ENCODE measurements at regions not wholly inside any gene's neighbourhood (a gene's known extent, or its start where the extent isn't known, plus 50 kb on each side); places are given as distances from the start of the nearest gene placed in this dataset.

GRCh38 chr1:87231703-87232367 lies 96.8 kb upstream of the LMO4 start:
- ChIA-PET POLR2A (ENCODE audit: partially characterized antibody) (no interaction called here), CTCF (ENCODE audit: partially characterized antibody) (interaction anchor here (1.5 to 3.1 kb wide), 2 partner anchors 12 to 48 kb away, joined by 6 to 8 read pairs; no protein-coding TSS in a partner anchor)
- no peak overlapping the region for H3K18ac ChIP-seq (ENCODE audit: extremely low read depth, low read length)
- no peaks in the 10 kb centered on the region for H3K79me1 ChIP-seq (ENCODE audit: low read depth, low read length)
- H3K4me3 ChIP-seq (ENCODE audit: extremely low read depth in 1 of 4, insufficient read depth in 2 of 4, low read depth in 3 of 4, low read length in 4 of 4): no peak overlapping the region
- no peak overlapping the region for H3K23ac ChIP-seq (ENCODE audit: insufficient read length)
- H2BK120ac ChIP-seq (replicated peaks; ENCODE audit: low read depth, low read length): no peak overlapping the region
- H4K8ac ChIP-seq (ENCODE audit: extremely low read depth, insufficient read depth, low read length): no peak overlapping the region
- no peak overlapping the region for H3K27ac ChIP-seq (ENCODE audit: low read depth, low read length)
- H3K9me3 ChIP-seq (ENCODE audit: insufficient read depth in 2 of 2, low read depth in 1 of 2, low read length in 1 of 2): no peaks in the 10 kb centered on the region
- no peak for TF ChIP-seq CREB1 (IDR thresholded peaks at IDR 0.05)
- no peak for TF ChIP-seq SIN3A (conservative IDR thresholded peaks at IDR 0.05 in 1 of 2, IDR thresholded peaks at IDR 0.05 in 1 of 2; ENCODE audit: low read depth in 1 of 2, low read length in 2 of 2)
- no peak for TF ChIP-seq BCL11A (IDR thresholded peaks at IDR 0.05; ENCODE audit: low read depth in 2 of 2, low read length in 2 of 2)
- TF ChIP-seq CHD1 (IDR thresholded peaks at IDR 0.05; ENCODE audit: low read depth, low read length): no peak
- no peak for TF ChIP-seq PHF8 (conservative IDR thresholded peaks at IDR 0.05; ENCODE audit: low read depth, low read length)
- TF ChIP-seq ASH2L (IDR thresholded peaks at IDR 0.05; ENCODE audit: low read length): no peak
- no peak for TF ChIP-seq SRF (IDR thresholded peaks at IDR 0.05; ENCODE audit: low read depth, low read length)
- H3K79me2 ChIP-seq (ENCODE audit: control insufficient read depth in 1 of 2, insufficient read depth in 2 of 2, low read length in 2 of 2): no peaks in the 10 kb centered on the region
- no peaks in the 10 kb centered on the region for H3K23me2 ChIP-seq (ENCODE audit: low read depth, low read length)
- no peak overlapping the region for H3K56ac ChIP-seq (replicated peaks; ENCODE audit: insufficient read length, low read depth, low read length)
- WGBS, 2 experiments (ENCODE audit: extremely low coverage in 1 of 2, insufficient coverage in 1 of 2, insufficient read length in 1 of 2, insufficient replicate concordance in 2 of 2, low coverage in 1 of 2, low lambda C conversion rate in 2 of 2, missing lambda C conversion rate in 1 of 2): 95% methylated on average over 8 of the region's 8 CpGs; no CpG with 5 or more reads in 1 of the 2 experiments
- no peak overlapping the region for H2BK12ac ChIP-seq (ENCODE audit: low read depth, low read length)
- H2BK20ac ChIP-seq (ENCODE audit: low read length): no peak overlapping the region
- H2AFZ ChIP-seq (ENCODE audit: low read length): no peak overlapping the region
- no peak overlapping the region for H4K5ac ChIP-seq (ENCODE audit: insufficient read length, low read depth, low read length)
- H2BK5ac ChIP-seq (ENCODE audit: low read depth, low read length): no peak overlapping the region
- no peak overlapping the region for H3K4me2 ChIP-seq (ENCODE audit: insufficient read depth in 1 of 2, low read depth in 2 of 2, low read length in 2 of 2)
- no peak overlapping the region for H2AK5ac ChIP-seq (ENCODE audit: low read depth, low read length)
- FAIRE-seq: no peak
- H3K14ac ChIP-seq (ENCODE audit: insufficient read length): no peak overlapping the region
- no peak overlapping the region for H3K4ac ChIP-seq (replicated peaks; ENCODE audit: insufficient read length, low read depth, low read length)
- no peak for DNase-seq (ENCODE audit: low read depth in 1 of 2, low spot score in 2 of 2)
- H3K36me3 ChIP-seq (ENCODE audit: control insufficient read depth in 2 of 4, insufficient read depth in 4 of 4, low read length in 3 of 4): no peaks in the 10 kb centered on the region
- no peaks in the 10 kb centered on the region for H3K27me3 ChIP-seq (replicated peaks in 1 of 4; ENCODE audit: control insufficient read depth in 3 of 4, extremely low read depth in 1 of 4, insufficient read depth in 3 of 4, low read length in 3 of 4)
- no peak overlapping the region for H4K91ac ChIP-seq (replicated peaks; ENCODE audit: insufficient read length, low read length)
- no peak overlapping the region for H3K9ac ChIP-seq (replicated peaks in 1 of 4; ENCODE audit: extremely low read depth in 1 of 4, low read depth in 3 of 4, low read length in 3 of 4)
- H4K20me1 ChIP-seq (replicated peaks in 1 of 2; ENCODE audit: control insufficient read depth in 1 of 2, insufficient read depth in 2 of 2, low read length in 2 of 2): no peaks in the 10 kb centered on the region
- H3K4me1 ChIP-seq (replicated peaks in 1 of 4; ENCODE audit: control insufficient read depth in 3 of 4, insufficient read depth in 4 of 4, low read length in 3 of 4): no peaks in the 10 kb centered on the region
- no peak overlapping the region for H2BK15ac ChIP-seq (ENCODE audit: low read length)
